22Rv1 (cell line): ENCODE measurements at regions not wholly inside any gene's neighbourhood (a gene's known extent, or its start where the extent isn't known, plus 50 kb on each side); places are given as distances from the start of the nearest gene placed in this dataset.
"Not testable (repeated sequence)": the region's sequence is repeated elsewhere in the genome, so short reads cannot be mapped to it uniquely, and the experiment has no call there.

ENCODE experiments used
- CTCF ChIP-seq: fragments of 450-650 bp; IDR thresholded peaks from 2 replicates; pipeline ENCODE4 v1.5.1; 2017; ENCODE audit warnings: mild to moderate bottlenecking
- ZFX ChIP-seq: fragments of 450-650 bp; IDR thresholded peaks from 2 replicates; pipeline ENCODE4 v1.6.1; 2017; ENCODE audit warnings: antibody characterized with exemption, borderline replicate concordance

- TF ChIP-seq CTCF, ZFX: not testable (repeated sequence)
These were observed 53.1 kb upstream of the ROPN1B start for GRCh38 chr3:125915792-125916375.
